Natural killer cell (primary cell): ENCODE measurements at regions not wholly inside any gene's neighbourhood (a gene's known extent, or its start where the extent isn't known, plus 50 kb on each side); places are given as distances from the start of the nearest gene placed in this dataset.

Source experiments
- ATAC-seq, 3 donors: fragments of 150-1000 bp in 2 of 3; fragments of 200-7000 bp in 1 of 3; cut with Tn5 transposase; 1 replicate in 1 of 3; 2 replicates in 2 of 3; pipeline ENCODE4 v1.10.0; 2021; ENCODE audit warnings: mild to moderate bottlenecking in 2 of 3, moderate library complexity in 2 of 3
- DNase-seq, 2 donors: peaks; one replicate each; pipeline versions ENCODE4 v3.0.0 to v3.0.0-alpha.2; 2013 to 2021; ENCODE audit warnings: mixed read lengths in 1 of 2
- H3K27ac ChIP-seq: one replicate; pipeline ENCODE4 v1.5.1; 2013; ENCODE audit warnings: mild to moderate bottlenecking, low read length
- H3K27me3 ChIP-seq: one replicate; pipeline ENCODE4 v1.6.1; 2013; ENCODE audit warnings: low read length; ENCODE audit not compliant: control insufficient read depth, insufficient read depth
- H3K36me3 ChIP-seq: one replicate; pipeline ENCODE4 v1.6.1; 2013; ENCODE audit warnings: low read length; ENCODE audit not compliant: control insufficient read depth, insufficient read depth
- H3K4me1 ChIP-seq: one replicate; pipeline ENCODE4 v1.6.1; 2013; ENCODE audit warnings: low read length; ENCODE audit not compliant: control insufficient read depth, insufficient read depth
- H3K4me3 ChIP-seq: one replicate; pipeline ENCODE4 v1.5.1; 2013; ENCODE audit warnings: low read length
- H3K9me3 ChIP-seq: one replicate; pipeline ENCODE4 v1.6.1; 2013; ENCODE audit warnings: low read length; ENCODE audit not compliant: control insufficient read depth, insufficient read depth
- H3K27ac Mint-ChIP-seq, 2 donors: one replicate each; pipeline ENCODE4 v1.8.0; 2022; ENCODE audit warnings: mild to moderate bottlenecking in 2 of 2, mixed read lengths in 2 of 2, moderate library complexity in 1 of 2
- H3K27me3 Mint-ChIP-seq, 2 donors: one replicate each; pipeline ENCODE4 v1.8.0; 2022; ENCODE audit warnings: low read depth in 2 of 2, mixed read lengths in 2 of 2
- H3K36me3 Mint-ChIP-seq: one replicate; pipeline ENCODE4 v1.8.0; 2022; ENCODE audit warnings: mixed read lengths
- H3K4me1 Mint-ChIP-seq, 2 donors: one replicate each; pipeline ENCODE4 v1.8.0; 2022; ENCODE audit warnings: mixed read lengths in 2 of 2
- H3K4me3 Mint-ChIP-seq: one replicate; pipeline ENCODE4 v1.8.0; 2022; ENCODE audit warnings: mild to moderate bottlenecking, moderate library complexity, mixed read lengths
- H3K9me3 Mint-ChIP-seq, 2 donors: one replicate each; pipeline ENCODE4 v1.8.0; 2022; ENCODE audit warnings: mixed read lengths in 2 of 2
- CTCF ChIP-seq: fragments of 200-600 bp; IDR thresholded peaks from one replicate; pipeline ENCODE4 v1.8.0; 2022; ENCODE audit warnings: antibody characterized with exemption
- WGBS: methylation state at CpG from one replicate; pipeline ENCODE4 v1.1.7; 2013; ENCODE audit warnings: missing lambda C conversion rate; ENCODE audit not compliant: insufficient coverage; 5-methylcytosine and 5-hydroxymethylcytosine counted together
- intact Hi-C: fragments of 100-400 bp; cut with micrococcal nuclease; formaldehyde crosslinking; loops from one replicate; pipeline ENCODE4 v1.14.2; 2022

- Mint-ChIP-seq H3K4me1 (peaks cover 0 to 5% of the 10 kb centered on the region in 2 donors), H3K27ac (no peak overlapping the region), H3K9me3 (no peaks in the 10 kb centered on the region), H3K4me3 (no peak overlapping the region), H3K27me3 (peaks cover 0 to 5% of the 10 kb centered on the region in 2 donors), H3K36me3 (no peaks in the 10 kb centered on the region)
- no peak for ATAC-seq
- Histone ChIP-seq H3K27me3 (no peaks in the 10 kb centered on the region), H3K36me3 (no peaks in the 10 kb centered on the region), H3K27ac (no peak overlapping the region), H3K4me3 (no peak overlapping the region), H3K4me1 (no peaks in the 10 kb centered on the region), H3K9me3 (peaks cover 3% of the 10 kb centered on the region)
- DNase-seq, result no peak
- intact Hi-C loops, result no loop called here
- 83% methylated on average over 1 of the region's 2 CpGs for WGBS
- no peak for TF ChIP-seq CTCF
These were observed 327.7 kb downstream of the DHX35 start for GRCh38 chr20:39289831-39290230.

GRCh38 chr20:39289316-39289715 is 327.2 kb downstream of the DHX35 start:
- Histone ChIP-seq H3K27ac (no peak overlapping the region), H3K9me3 (peaks cover 3% of the 10 kb centered on the region), H3K4me3 (no peak overlapping the region), H3K4me1 (no peaks in the 10 kb centered on the region), H3K36me3 (no peaks in the 10 kb centered on the region), H3K27me3 (no peaks in the 10 kb centered on the region)
- no peaks in the 10 kb centered on the region for H3K36me3 Mint-ChIP-seq
- DNase-seq (no peak), ATAC-seq (no peak)
- 47% methylated on average over 2 of the region's 2 CpGs for WGBS
- no peak overlapping the region for H3K27ac Mint-ChIP-seq
- H3K27me3 Mint-ChIP-seq, result peaks cover 0 to 5% of the 10 kb centered on the region in 2 donors
- intact Hi-C loops, result no loop called here
- TF ChIP-seq CTCF, result no peak
- no peaks in the 10 kb centered on the region for H3K9me3 Mint-ChIP-seq
- no peak overlapping the region for H3K4me3 Mint-ChIP-seq
- peaks cover 0 to 5% of the 10 kb centered on the region in 2 donors for H3K4me1 Mint-ChIP-seq

- Histone ChIP-seq H3K9me3 (peaks cover 3% of the 10 kb centered on the region), H3K4me3 (no peak overlapping the region), H3K27me3 (no peaks in the 10 kb centered on the region), H3K36me3 (no peaks in the 10 kb centered on the region), H3K4me1 (no peaks in the 10 kb centered on the region), H3K27ac (no peak overlapping the region)
- H3K36me3 Mint-ChIP-seq, result no peaks in the 10 kb centered on the region
- no peak for ATAC-seq
- intact Hi-C loops, result no loop called here
- DNase-seq, result no peak
- H3K4me1 Mint-ChIP-seq, result no peaks in the 10 kb centered on the region
- H3K4me3 Mint-ChIP-seq, result no peak overlapping the region
- H3K9me3 Mint-ChIP-seq, result no peaks in the 10 kb centered on the region
- WGBS, result 82% methylated on average over 4 of the region's 4 CpGs
- no peak overlapping the region for H3K27ac Mint-ChIP-seq
- H3K27me3 Mint-ChIP-seq, result peaks cover 0 to 6% of the 10 kb centered on the region in 2 donors
- TF ChIP-seq CTCF, result no peak
These were observed 321.3 kb downstream of the DHX35 start for GRCh38 chr20:39283464-39283863.

- H3K27ac ChIP-seq, result no peak overlapping the region
- no peaks in the 10 kb centered on the region for H3K36me3 ChIP-seq
- 63% methylated on average over 10 of the region's 10 CpGs for WGBS
- H3K27me3 ChIP-seq, result no peaks in the 10 kb centered on the region
- Mint-ChIP-seq H3K27ac (no peak overlapping the region), H3K27me3 (peaks cover 0 to 4% of the 10 kb centered on the region in 2 donors), H3K9me3 (no peaks in the 10 kb centered on the region), H3K4me3 (no peak overlapping the region), H3K36me3 (no peaks in the 10 kb centered on the region), H3K4me1 (no peaks in the 10 kb centered on the region)
- DNase-seq (no peak), ATAC-seq (no peak)
- peaks cover 3% of the 10 kb centered on the region for H3K9me3 ChIP-seq
- H3K4me3 ChIP-seq, result no peak overlapping the region
- no peaks in the 10 kb centered on the region for H3K4me1 ChIP-seq
- no peak for TF ChIP-seq CTCF
- intact Hi-C loops, result no loop called here
These were observed 320.5 kb downstream of the DHX35 start for GRCh38 chr20:39282619-39283092.
